ENCODE measurements at regions not wholly inside any gene's neighbourhood (a gene's known extent, or its start where the extent isn't known, plus 50 kb on each side); places are given as distances from the start of the nearest gene placed in this dataset.
"Not testable (repeated sequence)": the region's sequence is repeated elsewhere in the genome, so short reads cannot be mapped to it uniquely, and the experiment has no call there.

DNA sequence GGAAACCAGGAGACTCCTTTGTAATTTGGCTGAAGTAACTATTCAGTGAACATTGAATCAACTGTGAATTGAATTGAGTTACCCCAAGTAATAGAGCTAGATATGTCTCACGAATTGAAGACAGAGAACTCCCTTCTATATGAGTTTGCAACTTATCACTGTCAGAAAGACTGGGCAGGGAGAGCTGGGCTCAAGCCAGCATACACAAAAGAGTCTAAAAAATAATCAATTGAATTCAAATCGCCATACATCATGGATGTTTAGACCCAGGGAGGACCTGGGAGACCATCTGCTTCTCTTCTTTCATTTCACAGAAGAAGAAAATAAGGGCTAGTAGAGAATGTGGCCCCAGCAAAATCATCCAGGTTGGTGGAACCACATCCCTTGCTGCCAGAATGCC, 503.1 kb upstream of the AUTS2 start:
- Histone ChIP-seq H3K4me3 (no peak overlapping the region), H3K27ac (no peak overlapping the region), H3K4me1 (no peaks in the 10 kb centered on the region), H3K9me3 (peaks cover 0 to 9% (median 4%) of the 10 kb centered on the region in 3 donors), H3K36me3 (no peaks in the 10 kb centered on the region), H3K27me3 (no peaks in the 10 kb centered on the region)
- no peak for DNase-seq
- TF ChIP-seq POLR2A (IDR thresholded peaks at IDR 0.05) (no peak), CTCF (IDR thresholded peaks at IDR 0.05) (no peak)
- intact Hi-C loops (cut with DNase I) = no loop called here
- 47 to 58% methylated on average over 2 of the region's 2 CpGs for WGBS, 2 donors

GRCh38 chr7:69095649-69096048, 502.6 kb upstream of the AUTS2 start:
- WGBS, 2 donors = 52 to 56% methylated on average over 4 of the region's 4 CpGs
- H3K9me3 ChIP-seq = peaks cover 0 to 9% (median 4%) of the 10 kb centered on the region in 3 donors
- intact Hi-C loops (cut with DNase I) = no loop called here
- H3K4me1 ChIP-seq = no peaks in the 10 kb centered on the region
- H3K36me3 ChIP-seq = no peaks in the 10 kb centered on the region
- H3K4me3 ChIP-seq = no peak overlapping the region
- DNase-seq = no peak
- no peaks in the 10 kb centered on the region for H3K27me3 ChIP-seq
- no peak for TF ChIP-seq CTCF (IDR thresholded peaks at IDR 0.05)
- no peak for TF ChIP-seq POLR2A (IDR thresholded peaks at IDR 0.05)
- no peak overlapping the region for H3K27ac ChIP-seq

GRCh38 chr7:69104023-69104422, 494.3 kb upstream of the AUTS2 start:
- TF ChIP-seq POLR2A (IDR thresholded peaks at IDR 0.05) (no peak), CTCF (IDR thresholded peaks at IDR 0.05) (no peak)
- Histone ChIP-seq H3K9me3 (no peaks in the 10 kb centered on the region), H3K36me3 (no peaks in the 10 kb centered on the region), H3K4me3 (no peak overlapping the region), H3K27ac (no peak overlapping the region), H3K4me1 (peaks cover 0 to 7% (median 0%) of the 10 kb centered on the region in 3 donors), H3K27me3 (no peaks in the 10 kb centered on the region)
- DNase-seq = no peak
- intact Hi-C loops (cut with DNase I) = no loop called here
- WGBS, 2 donors = 50 to 53% methylated on average over 3 of the region's 3 CpGs

DNA sequence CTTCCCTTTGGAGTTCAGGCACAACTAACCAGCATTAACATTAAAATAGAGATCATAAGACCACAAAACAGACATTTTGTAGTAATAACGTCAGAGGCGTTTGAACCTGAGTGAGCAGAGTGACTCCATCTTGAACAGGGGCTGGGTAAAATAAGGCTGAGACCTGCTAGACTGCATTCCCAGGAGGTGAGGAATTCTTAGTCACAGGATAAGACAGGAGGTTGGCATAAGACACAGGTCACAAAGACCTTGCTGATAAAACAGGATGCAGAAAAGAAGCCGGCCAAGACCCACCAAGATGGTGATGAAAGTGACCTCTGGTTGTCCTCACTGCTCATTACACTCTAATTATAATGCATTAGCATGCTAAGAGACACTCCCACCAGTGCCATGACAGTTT, 493.2 kb upstream of the AUTS2 start:
- no peak for DNase-seq
- Histone ChIP-seq H3K4me1 (peaks cover 0 to 7% (median 0%) of the 10 kb centered on the region in 3 donors), H3K4me3 (no peak overlapping the region), H3K27me3 (no peaks in the 10 kb centered on the region), H3K36me3 (no peaks in the 10 kb centered on the region), H3K9me3 (no peaks in the 10 kb centered on the region), H3K27ac (no peak overlapping the region)
- intact Hi-C loops (cut with DNase I) = no loop called here
- no peak for TF ChIP-seq CTCF (IDR thresholded peaks at IDR 0.05)
- no peak for TF ChIP-seq POLR2A (IDR thresholded peaks at IDR 0.05)
- WGBS, 2 donors = 37 to 39% methylated on average over 3 of the region's 3 CpGs

- TF ChIP-seq CTCF (IDR thresholded peaks at IDR 0.05) (no peak), POLR2A (IDR thresholded peaks at IDR 0.05) (no peak)
- Histone ChIP-seq H3K4me1 (peaks cover 0 to 7% (median 0%) of the 10 kb centered on the region in 3 donors), H3K27me3 (no peaks in the 10 kb centered on the region), H3K36me3 (no peaks in the 10 kb centered on the region), H3K9me3 (no peaks in the 10 kb centered on the region), H3K4me3 (no peak overlapping the region), H3K27ac (no peak overlapping the region)
- 63 to 78% methylated on average over 2 to 3 of the region's 3 CpGs for WGBS, 2 donors
- no peak for DNase-seq
- intact Hi-C loops (cut with DNase I) = no loop called here
Observed at GRCh38 chr7:69105981-69106380, 492.3 kb upstream of the AUTS2 start.

DNA sequence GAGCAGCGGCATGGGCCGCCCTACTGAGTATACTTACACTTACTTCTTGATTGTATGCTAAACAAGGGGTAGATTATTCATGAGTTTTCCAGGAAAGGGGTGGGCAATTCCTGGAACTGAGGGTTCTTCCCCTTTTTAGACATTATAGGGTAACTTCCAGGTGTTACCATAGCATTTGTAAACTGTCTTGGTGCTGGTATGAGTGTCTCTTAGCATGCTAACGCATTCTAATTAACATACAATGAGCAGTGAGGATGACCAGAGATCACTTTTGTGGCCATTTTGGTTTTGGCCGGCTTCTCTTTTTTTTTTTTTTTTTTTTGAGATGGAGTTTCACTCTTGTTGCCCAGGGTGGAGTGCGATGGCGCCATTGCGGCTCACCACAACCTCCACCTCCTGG, 491.8 kb upstream of the AUTS2 start:
- H3K9me3 ChIP-seq; H3K4me1 ChIP-seq; H3K4me3 ChIP-seq; H3K27me3 ChIP-seq; intact Hi-C loops (cut with DNase I); H3K36me3 ChIP-seq; DNase-seq; H3K27ac ChIP-seq: not testable (repeated sequence)
- 90 to 94% methylated on average over 6 to 7 of the region's 7 CpGs for WGBS, 2 donors

DNA sequence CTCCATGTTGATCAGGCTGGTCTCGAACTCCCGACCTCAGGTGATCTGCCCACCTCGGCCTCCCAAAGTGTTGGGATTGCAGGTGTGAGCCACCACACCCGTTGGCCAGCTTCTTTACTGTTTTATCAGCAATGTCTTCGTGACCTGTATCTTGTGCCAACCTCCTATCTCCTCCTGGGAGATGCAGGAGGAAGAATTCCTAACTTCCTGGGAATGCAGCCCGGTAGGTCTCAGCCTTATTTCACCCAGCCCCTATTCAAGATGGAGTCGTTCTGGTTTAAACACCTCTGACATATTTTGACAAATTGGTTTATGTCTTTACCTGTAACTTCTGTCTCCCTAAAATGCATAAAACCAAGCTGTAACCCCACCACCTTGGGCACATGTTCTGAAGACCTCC, 491.3 kb upstream of the AUTS2 start:
- intact Hi-C loops (cut with DNase I); H3K36me3 ChIP-seq: not testable (repeated sequence)
- 81 to 89% methylated on average over 7 of the region's 7 CpGs for WGBS, 2 donors

More for the DNA sequence above, 491.3 kb upstream of the AUTS2 start:
- H3K9me3 ChIP-seq, H3K27me3 ChIP-seq, DNase-seq, H3K4me3 ChIP-seq, H3K4me1 ChIP-seq, H3K27ac ChIP-seq: not testable (repeated sequence)
